Neuronal stem cell (in vitro differentiated cells): ENCODE measurements at regions not wholly inside any gene's neighbourhood (a gene's known extent, or its start where the extent isn't known, plus 50 kb on each side); places are given as distances from the start of the nearest gene placed in this dataset.

Experiments
- DNase-seq: peaks from one replicate; pipeline ENCODE4 v3.0.0-alpha.2; 2013; ENCODE audit warnings: low spot score
- H2AFZ ChIP-seq: one replicate; pipeline ENCODE4 v1.6.1; 2013; ENCODE audit warnings: mild to moderate bottlenecking, low read length, inconsistent platforms
- H2AK5ac ChIP-seq: 2 replicates; pipeline ENCODE4 v1.6.1; 2013; ENCODE audit warnings: low read depth, mild to moderate bottlenecking, inconsistent platforms, low read length, moderate library complexity, mixed read lengths
- H2BK120ac ChIP-seq: 2 replicates; pipeline ENCODE4 v1.6.1; 2013; ENCODE audit warnings: low read depth, mild to moderate bottlenecking, inconsistent platforms, low read length, moderate library complexity, mixed read lengths
- H2BK12ac ChIP-seq: one replicate; pipeline ENCODE4 v1.6.1; 2013; ENCODE audit warnings: low read length, inconsistent platforms
- H2BK15ac ChIP-seq: 2 replicates; pipeline ENCODE4 v1.6.1; 2013; ENCODE audit warnings: mild to moderate bottlenecking, low read length, inconsistent platforms, mixed read lengths
- H2BK5ac ChIP-seq: one replicate; pipeline ENCODE4 v1.6.1; 2013; ENCODE audit warnings: inconsistent platforms, mild to moderate bottlenecking, low read length, moderate library complexity
- H3K14ac ChIP-seq: one replicate; pipeline ENCODE4 v1.6.1; 2013; ENCODE audit warnings: low read length, inconsistent platforms
- H3K18ac ChIP-seq: 2 replicates; pipeline ENCODE4 v1.6.1; 2013; ENCODE audit warnings: low read length, inconsistent platforms
- H3K23ac ChIP-seq: 2 replicates; pipeline ENCODE4 v1.6.1; 2013; ENCODE audit warnings: low read depth, mild to moderate bottlenecking, mixed read lengths, low read length, inconsistent platforms; ENCODE audit not compliant: poor library complexity
- H3K27ac ChIP-seq: replicated peaks from 3 replicates; pipeline ENCODE4 v1.5.1; 2013; ENCODE audit warnings: low read length, inconsistent platforms
- H3K27me3 ChIP-seq, 3 experiments: 2 replicates each; pipeline ENCODE4 v1.6.1; 2013; ENCODE audit warnings: low read length in 3 of 3, mild to moderate bottlenecking in 2 of 3, inconsistent platforms in 1 of 3, low read depth in 1 of 3, mixed read lengths in 1 of 3, moderate library complexity in 1 of 3; ENCODE audit not compliant: control insufficient read depth in 3 of 3, insufficient read depth in 3 of 3
- H3K36me3 ChIP-seq, 2 donors: replicated peaks in 1 of 2; 2 replicates each; pipeline ENCODE4 v1.6.1; 2013; ENCODE audit warnings: low read length in 2 of 2; ENCODE audit not compliant: control insufficient read depth in 2 of 2, insufficient read depth in 2 of 2
- H3K4ac ChIP-seq: 2 replicates; pipeline ENCODE4 v1.6.1; 2013; ENCODE audit warnings: inconsistent platforms, mild to moderate bottlenecking, low read length, moderate library complexity
- H3K4me1 ChIP-seq, 2 donors: 1 replicate in 1 of 2; 2 replicates in 1 of 2; pipeline ENCODE4 v1.6.1; 2013; ENCODE audit warnings: low read length in 2 of 2, low read depth in 1 of 2; ENCODE audit not compliant: control insufficient read depth in 2 of 2, insufficient read depth in 1 of 2
- H3K4me2 ChIP-seq: one replicate; pipeline ENCODE4 v1.6.1; 2013; ENCODE audit warnings: mild to moderate bottlenecking, low read length, inconsistent platforms; ENCODE audit not compliant: insufficient read depth, poor library complexity, severe bottlenecking
- H3K4me3 ChIP-seq, 2 donors: 2 replicates each; pipeline ENCODE4 v1.5.1; 2013; ENCODE audit warnings: low read length in 2 of 2, mild to moderate bottlenecking in 2 of 2, inconsistent platforms in 1 of 2, moderate library complexity in 1 of 2
- H3K79me1 ChIP-seq: one replicate; pipeline ENCODE4 v1.6.1; 2013; ENCODE audit warnings: low read depth, mild to moderate bottlenecking, inconsistent platforms, low read length, moderate library complexity
- H3K9ac ChIP-seq: one replicate; pipeline ENCODE4 v1.6.1; 2013; ENCODE audit warnings: mild to moderate bottlenecking, low read depth, low read length, inconsistent platforms; ENCODE audit not compliant: poor library complexity
- H3K9me3 ChIP-seq, 2 donors: replicated peaks in 1 of 2; 2 replicates each; pipeline versions ENCODE3 to v1.6.1; 2013; ENCODE audit warnings: low read length in 2 of 2, mild to moderate bottlenecking in 2 of 2, inconsistent platforms in 1 of 2, low read depth in 1 of 2, mixed read lengths in 1 of 2, moderate library complexity in 1 of 2; ENCODE audit not compliant: control insufficient read depth in 2 of 2, insufficient read depth in 1 of 2
- H4K8ac ChIP-seq: one replicate; pipeline ENCODE4 v1.6.1; 2013; ENCODE audit warnings: low read depth, mild to moderate bottlenecking, inconsistent platforms, low read length, moderate library complexity
- H4K91ac ChIP-seq: one replicate; pipeline ENCODE4 v1.6.1; 2013; ENCODE audit warnings: low read length, low read depth, mild to moderate bottlenecking, inconsistent platforms; ENCODE audit not compliant: poor library complexity
- WGBS, 2 donors: extraction: QIAGEN DNeasy Blood & Tissue Kit; methylation state at CpG; one replicate each; pipeline ENCODE4 v1.1.7; 2013; ENCODE audit warnings: missing lambda C conversion rate in 2 of 2, mixed read lengths in 1 of 2; ENCODE audit not compliant: insufficient read length in 2 of 2, insufficient replicate concordance in 1 of 2; ENCODE audit errors: extremely low coverage in 2 of 2; 5-methylcytosine and 5-hydroxymethylcytosine counted together

DNA sequence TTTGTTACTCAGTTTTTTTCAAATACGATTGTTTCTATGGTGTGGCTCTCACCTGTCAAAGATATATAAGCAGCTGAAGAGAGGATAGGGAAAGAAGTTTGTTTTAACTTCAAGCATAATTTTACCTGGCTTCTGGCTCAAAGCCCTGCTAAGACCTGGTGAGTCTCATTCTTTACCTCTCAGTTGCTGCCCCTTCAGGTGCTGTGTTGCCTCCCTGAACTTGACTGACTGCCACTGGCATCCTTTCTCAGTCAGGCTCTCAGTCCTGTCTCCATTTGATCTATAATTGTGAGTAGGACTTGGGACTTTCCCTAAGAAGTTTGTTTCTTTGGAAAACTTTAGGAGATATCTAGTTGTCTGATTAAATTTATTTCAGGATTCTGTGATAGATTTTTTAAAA lies 249.6 kb downstream of the IZUMO3 start:
- no peak overlapping the region for H2AK5ac ChIP-seq
- H3K27me3 ChIP-seq: no peaks in the 10 kb centered on the region
- H3K36me3 ChIP-seq: no peaks in the 10 kb centered on the region
- no peak overlapping the region for H3K9ac ChIP-seq
- H3K4ac ChIP-seq: no peak overlapping the region
- no peak overlapping the region for H2BK12ac ChIP-seq
- no peak overlapping the region for H3K4me3 ChIP-seq
- no peak overlapping the region for H3K18ac ChIP-seq
- H4K8ac ChIP-seq: no peak overlapping the region
- H3K4me2 ChIP-seq: no peak overlapping the region
- no peaks in the 10 kb centered on the region for H3K79me1 ChIP-seq
- H3K9me3 ChIP-seq: no peaks in the 10 kb centered on the region
- H2BK120ac ChIP-seq: no peak overlapping the region
- H3K14ac ChIP-seq: no peak overlapping the region
- no CpG with 5 or more reads among the region's 1 CpG for WGBS, 2 donors
- H2BK5ac ChIP-seq: no peak overlapping the region
- H2AFZ ChIP-seq: no peak overlapping the region
- H3K4me1 ChIP-seq: peaks cover 3 to 7% of the 10 kb centered on the region in 2 donors
- no peak overlapping the region for H3K27ac ChIP-seq
- H2BK15ac ChIP-seq: no peak overlapping the region
- no peak overlapping the region for H3K23ac ChIP-seq
- no peak overlapping the region for H4K91ac ChIP-seq
- no peak for DNase-seq

DNA sequence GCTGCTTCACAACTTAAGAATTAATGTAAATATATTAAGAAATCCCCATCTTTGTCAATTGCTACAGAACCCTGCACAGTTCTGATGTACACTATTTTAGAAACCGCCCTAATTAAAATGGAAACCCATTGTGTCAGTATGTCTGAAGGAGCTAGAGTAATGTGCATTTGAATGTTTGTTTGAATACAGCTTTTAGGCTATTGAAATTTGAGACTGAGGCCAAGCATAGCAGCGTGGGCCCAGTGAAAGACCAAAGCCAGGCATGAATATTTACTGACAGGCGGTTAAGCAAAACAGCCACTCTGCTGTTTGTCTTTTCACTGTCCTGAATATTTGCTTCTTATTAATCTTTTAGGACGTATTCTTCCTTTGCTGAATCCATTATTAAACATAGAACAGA lies 252.3 kb downstream of the IZUMO3 start:
- H3K4me1 ChIP-seq: peaks cover 2 to 7% of the 10 kb centered on the region in 2 donors
- H3K14ac ChIP-seq: no peak overlapping the region
- no peaks in the 10 kb centered on the region for H3K79me1 ChIP-seq
- no peak overlapping the region for H2BK12ac ChIP-seq
- WGBS, 2 donors: no CpG with 5 or more reads among the region's 4 CpGs
- no peak overlapping the region for H4K8ac ChIP-seq
- DNase-seq: no peak
- H3K4ac ChIP-seq: no peak overlapping the region
- H3K27ac ChIP-seq: no peak overlapping the region
- H2AK5ac ChIP-seq: no peak overlapping the region
- H4K91ac ChIP-seq: no peak overlapping the region
- no peak overlapping the region for H3K18ac ChIP-seq
- H2BK120ac ChIP-seq: no peak overlapping the region
- H3K36me3 ChIP-seq: no peaks in the 10 kb centered on the region
- H3K4me3 ChIP-seq: no peak overlapping the region
- H2BK5ac ChIP-seq: no peak overlapping the region
- no peak overlapping the region for H3K4me2 ChIP-seq
- no peak overlapping the region for H3K23ac ChIP-seq
- H2AFZ ChIP-seq: peak overlapping the region; percentile 76
- no peaks in the 10 kb centered on the region for H3K27me3 ChIP-seq
- no peak overlapping the region for H2BK15ac ChIP-seq
- H3K9me3 ChIP-seq: no peaks in the 10 kb centered on the region
- no peak overlapping the region for H3K9ac ChIP-seq

DNA sequence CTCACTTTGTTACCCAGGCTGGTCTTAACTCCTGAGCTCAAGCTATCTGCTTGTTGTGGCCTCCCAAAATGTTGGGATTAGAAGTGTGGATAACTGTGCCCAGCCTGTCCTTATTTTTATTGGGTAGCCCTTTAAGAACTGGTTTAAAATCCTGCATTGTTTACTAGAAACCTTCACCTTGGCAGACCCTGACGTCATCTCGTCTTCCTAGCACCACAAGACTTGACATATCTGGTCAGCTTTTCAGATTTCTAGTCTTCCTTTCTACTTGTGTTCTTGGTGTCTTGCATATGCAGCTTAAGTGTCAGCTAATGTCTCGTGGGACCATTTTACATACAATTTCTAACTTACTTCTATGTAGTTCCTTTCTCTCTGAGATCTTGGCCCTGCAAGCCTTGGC lies 258.9 kb downstream of the IZUMO3 start:
- no peaks in the 10 kb centered on the region for H3K9me3 ChIP-seq
- no CpG with 5 or more reads among the region's 3 CpGs for WGBS, 2 donors

DNA sequence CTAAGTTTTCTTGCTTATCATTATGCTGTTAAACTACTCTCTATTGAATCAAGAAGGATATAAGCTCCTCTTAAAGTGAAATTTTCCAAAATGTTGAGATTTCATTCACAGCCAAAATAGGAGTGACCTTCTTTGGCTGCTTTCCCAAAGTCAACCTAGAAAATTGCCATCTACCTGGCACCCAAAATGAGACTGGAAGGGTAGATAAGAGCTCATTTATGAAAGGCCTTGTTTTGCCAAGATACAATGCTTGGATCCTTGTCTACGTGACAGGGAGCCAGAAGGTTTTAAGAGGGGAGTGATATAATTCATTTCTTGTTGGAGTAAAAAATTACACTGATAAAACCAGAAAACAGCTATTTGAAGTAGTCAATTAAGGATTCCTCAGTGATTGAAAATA lies 287.1 kb downstream of the IZUMO3 start:
- Histone ChIP-seq H2AK5ac (no peak overlapping the region), H2BK5ac (no peak overlapping the region), H3K23ac (no peak overlapping the region), H2BK12ac (no peak overlapping the region), H3K4me1 (no peaks in the 10 kb centered on the region), H3K27me3 (no peaks in the 10 kb centered on the region), H4K91ac (no peak overlapping the region), H3K36me3 (no peaks in the 10 kb centered on the region), H3K9ac (no peak overlapping the region), H2BK15ac (no peak overlapping the region), H2BK120ac (no peak overlapping the region), H4K8ac (no peak overlapping the region), H3K79me1 (no peaks in the 10 kb centered on the region), H2AFZ (no peak overlapping the region), H3K14ac (no peak overlapping the region), H3K4me2 (no peak overlapping the region), H3K27ac (no peak overlapping the region), H3K18ac (no peak overlapping the region), H3K4ac (no peak overlapping the region), H3K4me3 (no peak overlapping the region), H3K9me3 (no peaks in the 10 kb centered on the region)
- DNase-seq: no peak
- WGBS, 2 donors: no CpG with 5 or more reads among the region's 1 CpG

More for the DNA sequence above, 258.9 kb downstream of the IZUMO3 start:
- no peak overlapping the region for H2BK5ac ChIP-seq
- H3K18ac ChIP-seq: no peak overlapping the region
- no peak overlapping the region for H3K9ac ChIP-seq
- no peak overlapping the region for H4K91ac ChIP-seq
- no peak overlapping the region for H3K27ac ChIP-seq
- no peak overlapping the region for H3K4me3 ChIP-seq
- no peak overlapping the region for H3K23ac ChIP-seq
- H2BK12ac ChIP-seq: no peak overlapping the region
- H3K14ac ChIP-seq: no peak overlapping the region
- H3K27me3 ChIP-seq: no peaks in the 10 kb centered on the region
- H3K4ac ChIP-seq: no peak overlapping the region
- H3K4me1 ChIP-seq: no peaks in the 10 kb centered on the region
- DNase-seq: no peak
- H4K8ac ChIP-seq: no peak overlapping the region
- no peak overlapping the region for H3K4me2 ChIP-seq
- H3K36me3 ChIP-seq: no peaks in the 10 kb centered on the region
- no peaks in the 10 kb centered on the region for H3K79me1 ChIP-seq
- H2BK120ac ChIP-seq: no peak overlapping the region
- H2AFZ ChIP-seq: no peak overlapping the region
- no peak overlapping the region for H2BK15ac ChIP-seq
- no peak overlapping the region for H2AK5ac ChIP-seq
